WI38 (cell line): ENCODE measurements at regions not wholly inside any gene's neighbourhood (a gene's known extent, or its start where the extent isn't known, plus 50 kb on each side); places are given as distances from the start of the nearest gene placed in this dataset.

Experiments
- H3K4me3 ChIP-seq: 2 replicates; pipeline ENCODE4 v1.5.1; 2011; ENCODE audit warnings: low read depth, mild to moderate bottlenecking, control low read depth, low read length
- CTCF ChIP-seq: IDR thresholded peaks from 2 replicates; pipeline ENCODE4 v1.5.1; 2012; ENCODE audit warnings: low read depth, mild to moderate bottlenecking, control low read depth, low read length

- no peak for TF ChIP-seq CTCF
Observed at GRCh38 chr2:41924024-41924423, 123.8 kb upstream of the PKDCC start.

GRCh38 chr2:41924709-41925408 is 123.0 kb upstream of the PKDCC start:
- no peak for TF ChIP-seq CTCF

More at GRCh38 chr2:41924024-41924423, 123.8 kb upstream of the PKDCC start:
- no peak overlapping the region for H3K4me3 ChIP-seq

GRCh38 chr2:41925712-41926111 is 122.1 kb upstream of the PKDCC start:
- no peak for TF ChIP-seq CTCF
- H3K4me3 ChIP-seq, result no peak overlapping the region

More at GRCh38 chr2:41924709-41925408, 123.0 kb upstream of the PKDCC start:
- no peak overlapping the region for H3K4me3 ChIP-seq

- TF ChIP-seq CTCF, result no peak
- H3K4me3 ChIP-seq, result no peak overlapping the region
Observed at GRCh38 chr2:41926614-41927580, 120.9 kb upstream of the PKDCC start.

GRCh38 chr2:41927581-41928264 is 120.1 kb upstream of the PKDCC start:
- no peak for TF ChIP-seq CTCF
- no peak overlapping the region for H3K4me3 ChIP-seq

GRCh38 chr2:41928526-41928925 is 119.3 kb upstream of the PKDCC start:
- TF ChIP-seq CTCF, result no peak
- H3K4me3 ChIP-seq, result no peak overlapping the region
